Stimulated activated CD4-positive, alpha-beta T cell treated with anti-CD3 and anti-CD28 coated beads, Interleukin-4, amount 100 ng/mL, for 48 hours (primary cell): ENCODE measurements at regions not wholly inside any gene's neighbourhood (a gene's known extent, or its start where the extent isn't known, plus 50 kb on each side); places are given as distances from the start of the nearest gene placed in this dataset.

Source experiments
- DNase-seq, 2 donors: peaks; one replicate each; pipeline ENCODE4 v3.0.0-alpha.2; 2020; ENCODE audit warnings: low read depth in 2 of 2

- no peak for DNase-seq
These were observed 158.9 kb downstream of the MRPL14 start for GRCh38 chr6:43968110-43968965.

- no peak for DNase-seq
These were observed 159.5 kb downstream of the MRPL14 start for GRCh38 chr6:43967719-43968091.

GRCh38 chr6:43966853-43967718 lies 160.2 kb downstream of the MRPL14 start:
- DNase-seq: no peak

- DNase-seq: no peak
These were observed 160.9 kb downstream of the MRPL14 start for GRCh38 chr6:43966374-43966658.

- no peak for DNase-seq
These were observed 161.5 kb downstream of the MRPL14 start for GRCh38 chr6:43965628-43966373.

- DNase-seq: no peak
These were observed 162.3 kb downstream of the MRPL14 start for GRCh38 chr6:43964659-43965570.

GRCh38 chr6:43963877-43964658 lies 163.2 kb downstream of the MRPL14 start:
- no peak for DNase-seq

- DNase-seq: no peak
These were observed 164.0 kb downstream of the MRPL14 start for GRCh38 chr6:43963203-43963602.

- no peak for DNase-seq
These were observed 164.8 kb downstream of the MRPL14 start for GRCh38 chr6:43962458-43962857.

- no peak for DNase-seq
These were observed 170.0 kb downstream of the MRPL14 start for GRCh38 chr6:43957273-43957672.

- no peak for DNase-seq
These were observed 170.8 kb downstream of the MRPL14 start for GRCh38 chr6:43956478-43956877.

- DNase-seq: no peak
These were observed 172.7 kb downstream of the MRPL14 start for GRCh38 chr6:43954311-43955131.

GRCh38 chr6:43953794-43954310 lies 173.4 kb downstream of the MRPL14 start:
- DNase-seq: no peak

GRCh38 chr6:43953256-43953655 lies 174.0 kb downstream of the MRPL14 start:
- no peak for DNase-seq

- no peak for DNase-seq
These were observed 174.5 kb downstream of the MRPL14 start for GRCh38 chr6:43952746-43953145.

- DNase-seq: no peak
These were observed 175.2 kb downstream of the MRPL14 start for GRCh38 chr6:43951756-43952675.

- DNase-seq: no peak
These were observed 176.0 kb downstream of the MRPL14 start for GRCh38 chr6:43951063-43951755.

GRCh38 chr6:43950731-43951062 lies 176.6 kb downstream of the MRPL14 start:
- DNase-seq: no peak
